ENCODE measurements at regions not wholly inside any gene's neighbourhood (a gene's known extent, or its start where the extent isn't known, plus 50 kb on each side); places are given as distances from the start of the nearest gene placed in this dataset.

DNA sequence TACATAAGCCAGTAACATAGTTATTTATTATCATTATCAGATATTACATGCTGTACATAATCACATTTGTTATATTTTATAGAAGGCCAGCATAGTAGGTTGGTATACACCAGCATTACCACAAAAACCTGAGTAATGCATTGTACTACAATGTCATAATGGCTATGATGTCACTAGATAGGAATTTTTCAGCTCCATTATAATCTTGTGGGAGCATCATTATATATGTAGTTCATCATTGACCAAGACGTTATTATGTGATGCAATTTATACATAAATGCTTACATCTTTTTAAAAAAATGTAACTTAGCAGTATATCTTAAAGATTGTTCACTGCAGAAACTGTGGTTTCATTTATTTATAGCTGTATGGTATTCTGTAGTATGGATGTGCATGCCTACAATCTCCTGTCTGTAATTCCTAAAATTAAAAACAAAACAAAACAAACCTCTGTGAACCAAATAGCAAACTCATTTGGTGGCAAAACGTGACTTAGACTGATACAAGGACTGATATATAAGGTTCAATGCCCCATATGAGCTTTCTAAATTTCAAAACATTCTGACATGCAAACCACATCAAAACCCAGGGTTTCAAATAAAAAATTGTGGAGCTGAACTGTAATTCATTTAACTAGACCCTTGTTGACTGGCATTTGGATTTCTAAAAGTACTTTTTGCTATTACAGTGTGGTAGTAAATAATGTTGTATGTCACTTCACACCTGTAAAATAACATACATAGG, 250.9 kb downstream of the DLEU7 start:
- no peak for TF ChIP-seq ARNTL (CRISPR knock-in tag; IDR thresholded peaks at IDR 0.05; ENCODE audit: borderline replicate concordance, low read depth)
- TF ChIP-seq ZC3H10 (CRISPR knock-in tag; IDR thresholded peaks at IDR 0.05), result no peak
- TF ChIP-seq ZNF8 (CRISPR knock-in tag; IDR thresholded peaks at IDR 0.05), result no peak
- TF ChIP-seq ZFP30 (CRISPR knock-in tag; IDR thresholded peaks at IDR 0.05), result no peak

All from SK-N-SH treated with all-trans-retinoic acid at 6 μM for 48 hours (cell line).